NCI-H1930 (cell line): ENCODE measurements at regions not wholly inside any gene's neighbourhood (a gene's known extent, or its start where the extent isn't known, plus 50 kb on each side); places are given as distances from the start of the nearest gene placed in this dataset.

Experiments used
- DNase-seq, 2 experiments: peaks; one replicate each; lab custom pipeline; 2025; lab: John Stamatoyannopoulos, UW

GRCh38 chr2:146295080-146295670 is 1549.7 kb upstream of the ACVR2A start:
- DNase-seq: no peak

- DNase-seq: no peak
These were observed 1557.5 kb upstream of the ACVR2A start for GRCh38 chr2:146287281-146287680.

- no peak for DNase-seq
These were observed 1565.9 kb upstream of the ACVR2A start for GRCh38 chr2:146278881-146279280.

- DNase-seq: no peak
These were observed 1573.5 kb upstream of the ACVR2A start for GRCh38 chr2:146271131-146271831.

DNA sequence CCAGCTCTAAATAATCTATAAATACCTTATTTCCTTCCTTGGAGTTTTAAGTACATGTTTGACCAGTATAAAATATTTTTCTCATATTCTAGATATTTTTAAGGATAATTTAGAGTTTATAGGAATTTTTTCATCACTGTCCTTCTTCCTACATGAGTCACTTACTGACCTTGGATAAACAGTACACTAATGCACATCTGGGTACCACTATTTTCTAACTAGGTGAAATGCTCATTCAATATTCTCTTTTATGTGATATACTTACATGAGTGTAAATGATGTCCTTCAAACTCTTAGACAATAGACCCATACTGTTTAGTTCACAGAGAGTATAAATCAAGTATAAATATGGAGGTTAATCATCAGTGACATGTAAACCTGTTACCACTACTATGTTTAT is 1574.2 kb upstream of the ACVR2A start:
- no peak for DNase-seq

GRCh38 chr2:146267093-146267492 is 1577.7 kb upstream of the ACVR2A start:
- no peak for DNase-seq

DNA sequence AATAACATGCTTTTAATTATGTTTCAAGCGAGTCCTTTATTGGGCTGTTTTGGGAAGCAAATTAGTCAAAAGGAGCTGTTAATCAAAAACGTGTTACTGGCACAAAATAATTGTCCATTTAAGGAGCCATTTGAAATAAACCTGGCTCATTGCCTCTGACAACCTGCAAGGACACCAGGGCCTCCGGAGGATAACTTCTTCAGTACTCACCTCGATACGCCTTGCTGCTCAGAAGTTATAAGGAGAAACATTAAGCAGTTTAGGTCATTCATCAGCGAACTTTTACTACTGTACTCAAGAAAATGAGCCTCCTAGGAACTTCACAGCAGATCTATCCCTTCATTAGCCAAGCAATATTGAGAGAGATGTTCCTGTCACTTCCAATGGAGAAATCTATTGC is 1579.2 kb upstream of the ACVR2A start:
- DNase-seq: no peak

GRCh38 chr2:146262606-146263005 is 1582.2 kb upstream of the ACVR2A start:
- DNase-seq: no peak

- DNase-seq: no peak
These were observed 1584.3 kb upstream of the ACVR2A start for GRCh38 chr2:146260551-146260950.

GRCh38 chr2:146259816-146260215 is 1585.0 kb upstream of the ACVR2A start:
- DNase-seq: no peak

DNA sequence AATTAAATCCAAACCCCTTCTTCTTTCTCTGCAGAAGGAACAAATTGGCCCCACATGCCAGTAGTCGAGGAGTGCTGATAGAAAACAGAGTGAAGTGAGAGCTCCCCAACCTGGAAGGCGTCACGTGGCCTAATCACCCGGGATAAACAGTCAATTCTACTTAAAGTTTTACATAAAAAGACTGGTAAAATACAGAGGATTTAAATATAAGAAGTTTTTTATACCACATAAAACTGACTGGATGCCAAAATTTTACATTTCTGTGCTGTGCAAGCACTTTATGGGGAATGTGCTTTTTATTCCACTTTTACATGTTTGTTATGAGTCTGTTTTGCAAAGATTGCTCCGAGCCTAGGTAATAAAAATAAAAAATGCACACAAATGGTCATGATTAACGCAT is 1586.8 kb upstream of the ACVR2A start:
- no peak for DNase-seq

DNA sequence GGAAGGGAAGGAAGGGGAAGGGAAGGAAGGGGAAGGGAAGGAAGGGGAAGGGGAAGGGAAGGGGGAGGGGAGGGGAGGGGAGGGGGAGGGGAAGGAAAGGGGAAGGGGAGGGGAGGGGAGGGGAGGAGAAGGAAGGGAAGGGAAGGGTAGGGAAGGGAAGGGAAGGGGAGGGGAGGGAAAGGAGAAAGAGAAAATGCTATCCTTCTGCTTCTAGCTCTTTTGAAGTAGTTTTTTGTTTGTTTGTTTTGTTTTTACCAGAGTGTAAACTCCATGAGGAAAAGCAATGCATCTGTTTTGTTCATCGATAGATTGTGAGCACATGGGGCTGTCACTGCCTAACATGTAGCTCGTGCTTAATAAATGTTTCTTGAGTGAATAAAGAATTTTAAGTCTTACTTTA is 1592.7 kb upstream of the ACVR2A start:
- no peak for DNase-seq

DNA sequence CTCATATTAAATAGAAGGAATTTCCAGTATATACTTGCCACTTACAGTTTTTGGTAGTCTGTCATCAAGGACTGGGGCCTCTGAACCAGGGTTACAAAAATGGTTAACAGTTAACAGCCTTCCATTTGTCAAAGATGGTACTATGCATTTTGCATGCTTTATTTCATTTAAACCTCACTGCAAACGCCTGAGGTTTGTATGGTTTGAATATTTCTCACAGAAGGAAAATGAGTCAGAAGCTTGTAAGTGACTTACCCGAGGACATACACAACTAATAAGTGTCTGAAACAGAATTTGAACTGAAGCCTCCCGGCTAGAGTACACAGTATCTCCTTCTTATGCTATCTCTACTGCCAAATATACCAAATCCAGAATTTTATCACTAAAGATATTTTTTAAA is 1593.5 kb upstream of the ACVR2A start:
- DNase-seq: no peak

DNA sequence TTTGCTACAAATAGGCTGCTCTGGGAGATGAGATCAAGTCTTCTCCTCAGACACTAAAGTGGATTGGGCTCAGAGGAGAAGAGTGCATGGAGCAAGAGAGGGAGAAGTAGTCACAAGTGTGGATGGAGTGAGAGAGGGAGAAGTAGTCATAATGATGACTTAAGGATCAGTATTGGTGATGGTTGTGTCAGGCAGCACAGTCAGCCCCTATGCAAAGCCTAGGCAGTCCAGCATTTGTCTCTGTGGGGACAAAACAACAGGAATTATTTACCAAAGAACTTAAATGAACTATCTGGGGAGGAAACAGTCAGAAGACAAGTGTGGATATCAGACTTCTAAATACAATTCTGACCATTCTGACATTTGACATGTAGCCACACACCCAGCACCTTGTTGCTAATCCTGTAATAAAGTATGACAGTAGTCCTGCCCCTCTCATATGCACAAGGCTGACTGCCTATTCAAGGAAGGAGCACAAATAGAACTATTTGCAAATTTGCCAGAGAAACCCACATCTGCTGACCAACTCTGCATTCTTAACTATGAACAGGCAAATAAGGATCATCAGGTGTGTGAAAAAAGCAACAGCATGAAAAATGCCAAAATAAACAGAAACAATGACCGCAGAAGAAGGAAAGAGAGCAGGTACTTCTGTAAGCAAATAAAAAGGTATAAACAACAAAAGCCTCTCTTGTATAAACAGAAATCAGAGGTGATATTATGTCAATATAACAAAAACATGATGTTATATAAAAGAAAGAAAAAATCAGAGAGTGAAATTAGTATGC is 1597.9 kb upstream of the ACVR2A start:
- no peak for DNase-seq

- DNase-seq: no peak
These were observed 1598.7 kb upstream of the ACVR2A start for GRCh38 chr2:146246002-146246735.

- no peak for DNase-seq
These were observed 1600.0 kb upstream of the ACVR2A start for GRCh38 chr2:146244830-146245229.

GRCh38 chr2:146244131-146244530 is 1600.7 kb upstream of the ACVR2A start:
- DNase-seq: no peak

DNA sequence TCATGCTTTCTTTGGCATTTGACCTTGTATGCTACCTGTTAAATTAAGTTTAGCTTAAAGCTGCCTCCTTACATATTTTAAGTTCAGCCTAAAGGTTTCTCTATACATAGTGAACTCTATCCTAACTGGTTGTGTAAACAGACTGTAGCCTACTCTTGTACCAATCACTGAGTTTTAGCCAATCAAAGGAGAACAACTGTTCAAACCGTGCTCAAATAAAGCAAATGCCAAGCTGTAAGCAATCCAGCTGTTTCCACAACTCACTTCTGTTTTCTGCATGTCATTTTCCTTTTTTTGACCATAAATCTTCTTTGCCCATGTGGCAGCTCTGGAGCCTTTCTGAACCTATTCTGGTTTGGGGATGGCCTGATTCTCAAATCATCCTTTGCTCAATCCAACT is 1603.8 kb upstream of the ACVR2A start:
- no peak for DNase-seq

- DNase-seq: no peak
These were observed 1604.4 kb upstream of the ACVR2A start for GRCh38 chr2:146240391-146240790.

DNA sequence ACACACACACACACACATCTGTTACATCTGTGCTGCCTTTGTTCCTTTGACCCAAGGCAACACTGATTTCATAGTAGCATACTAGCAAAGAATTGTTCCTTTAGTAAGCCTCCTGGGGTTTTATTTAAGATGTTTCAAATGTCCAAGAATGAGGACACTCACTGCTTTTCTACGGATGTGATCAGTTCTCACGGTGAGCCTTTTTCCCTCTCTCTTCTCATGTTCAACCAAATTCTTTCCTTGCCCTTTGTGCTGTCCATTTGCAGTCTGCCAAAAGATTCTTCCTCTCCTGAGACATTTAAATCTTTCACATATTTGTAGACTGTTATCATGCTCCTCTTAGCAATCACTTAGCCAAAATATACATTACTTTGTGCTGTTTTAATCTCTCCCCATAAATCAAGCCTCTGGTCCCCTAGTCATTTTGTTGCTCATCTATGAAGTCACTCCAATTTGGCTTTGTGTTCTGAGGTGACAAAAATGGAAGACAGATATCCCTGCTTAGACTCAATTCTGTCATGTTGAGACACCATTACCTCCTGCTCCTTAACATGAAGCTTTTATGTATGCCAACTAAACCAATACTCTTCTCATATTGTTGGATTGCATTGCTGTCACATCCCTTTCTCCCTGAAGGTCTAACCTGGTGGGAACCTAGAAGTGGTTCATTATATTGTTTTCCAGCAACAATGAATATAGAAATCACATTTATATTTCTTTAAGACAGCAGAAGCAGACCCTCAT is 1605.3 kb upstream of the ACVR2A start:
- no peak for DNase-seq

- no peak for DNase-seq
These were observed 1606.4 kb upstream of the ACVR2A start for GRCh38 chr2:146238254-146238966.
